SIG-M5 (cell line): ENCODE measurements at regions not wholly inside any gene's neighbourhood (a gene's known extent, or its start where the extent isn't known, plus 50 kb on each side); places are given as distances from the start of the nearest gene placed in this dataset.
"Not testable (repeated sequence)": the region's sequence is repeated elsewhere in the genome, so short reads cannot be mapped to it uniquely, and the experiment has no call there.

Experiments used
- DNase-seq: peaks from one replicate; lab custom pipeline; 2025; lab: John Stamatoyannopoulos, UW

DNA sequence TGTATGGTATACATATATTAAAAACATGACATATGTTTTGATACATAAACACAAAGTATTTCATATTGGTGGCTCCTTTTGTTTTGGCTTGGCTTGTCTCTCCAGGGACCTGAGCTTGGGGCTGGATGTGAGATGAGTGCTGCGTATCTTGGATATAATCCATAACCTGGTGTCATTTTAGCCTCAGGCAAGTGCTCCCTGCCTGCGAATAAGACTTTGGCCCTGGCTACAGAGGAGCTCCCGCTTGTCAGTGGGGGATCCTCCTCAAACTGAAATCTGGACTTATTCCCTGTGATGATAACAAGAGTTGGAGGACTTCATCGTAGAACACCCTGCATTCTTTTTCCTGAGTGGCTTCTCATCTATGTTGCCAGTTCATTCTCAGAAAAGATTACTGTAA lies 341.7 kb upstream of the CLINT1 start:
- DNase-seq, result no peak

GRCh38 chr5:158198636-158199035 lies 339.7 kb upstream of the CLINT1 start:
- DNase-seq, result no peak

- DNase-seq, result no peak
Observed at GRCh38 chr5:158195416-158196210, 336.7 kb upstream of the CLINT1 start.

DNA sequence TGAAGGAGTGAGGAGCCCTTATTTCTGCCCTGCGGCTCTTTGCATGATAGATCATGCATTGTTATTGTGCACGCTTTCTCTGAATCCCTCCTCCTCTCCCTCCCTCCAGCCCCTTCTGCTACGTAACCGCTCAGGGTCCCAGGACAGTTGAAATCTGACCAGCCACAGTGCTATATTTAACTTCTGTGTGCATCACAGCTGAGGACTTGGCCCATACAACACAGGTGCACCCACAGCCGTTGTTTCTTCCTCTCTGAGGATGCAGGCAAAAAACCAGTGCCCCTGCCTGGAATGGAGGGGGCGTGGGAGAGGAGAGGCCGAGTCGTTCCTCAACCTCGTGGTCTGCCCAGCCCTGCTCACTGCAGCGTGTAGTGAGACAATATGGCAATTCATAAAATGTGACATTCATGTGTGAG lies 335.6 kb upstream of the CLINT1 start:
- no peak for DNase-seq

GRCh38 chr5:158193395-158193794 lies 334.4 kb upstream of the CLINT1 start:
- DNase-seq, result not testable (repeated sequence)

DNA sequence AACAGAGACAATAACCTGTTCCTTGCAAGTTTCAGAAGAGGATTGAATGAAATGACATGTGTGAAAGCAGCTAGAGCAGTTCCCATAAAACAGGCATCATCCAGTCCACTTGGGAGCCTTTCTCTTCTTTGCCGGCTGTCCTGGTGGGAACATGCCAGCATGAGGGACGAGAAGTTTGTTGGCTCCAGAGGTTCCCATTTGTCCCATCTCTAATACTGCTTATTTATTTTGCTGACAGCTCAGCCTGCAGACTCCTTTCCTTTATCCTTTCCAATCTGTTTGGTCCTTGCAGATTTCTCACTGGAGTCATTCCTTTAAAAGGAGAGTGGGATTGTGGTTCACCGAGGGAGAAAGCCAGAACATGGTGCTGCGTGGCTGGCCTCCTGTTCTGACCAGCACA lies 321.5 kb upstream of the CLINT1 start:
- no peak for DNase-seq

GRCh38 chr5:158179271-158179670 lies 320.3 kb upstream of the CLINT1 start:
- no peak for DNase-seq

DNA sequence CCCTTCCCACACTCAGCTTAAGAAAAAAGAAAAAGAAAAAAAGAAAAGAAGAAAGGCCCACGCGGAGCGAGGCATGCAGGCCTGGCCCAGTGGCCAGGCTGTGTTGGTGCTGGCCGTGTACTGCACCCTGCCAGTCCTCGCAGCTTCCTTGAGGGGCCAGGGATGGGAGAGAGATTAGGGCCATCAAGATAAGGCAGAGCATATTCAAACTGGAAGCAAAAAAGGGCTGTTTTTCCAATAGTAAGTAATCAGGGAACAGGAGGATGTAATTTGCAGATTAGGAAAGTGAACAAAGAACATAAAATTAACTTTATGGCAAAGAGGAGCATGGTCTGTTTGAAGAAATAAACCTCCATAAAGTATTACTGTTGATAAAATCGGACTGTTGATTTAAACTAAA lies 319.6 kb upstream of the CLINT1 start:
- DNase-seq, result no peak

GRCh38 chr5:158177146-158177545 lies 318.2 kb upstream of the CLINT1 start:
- no peak for DNase-seq

GRCh38 chr5:158175934-158176481 lies 317.1 kb upstream of the CLINT1 start:
- no peak for DNase-seq

DNA sequence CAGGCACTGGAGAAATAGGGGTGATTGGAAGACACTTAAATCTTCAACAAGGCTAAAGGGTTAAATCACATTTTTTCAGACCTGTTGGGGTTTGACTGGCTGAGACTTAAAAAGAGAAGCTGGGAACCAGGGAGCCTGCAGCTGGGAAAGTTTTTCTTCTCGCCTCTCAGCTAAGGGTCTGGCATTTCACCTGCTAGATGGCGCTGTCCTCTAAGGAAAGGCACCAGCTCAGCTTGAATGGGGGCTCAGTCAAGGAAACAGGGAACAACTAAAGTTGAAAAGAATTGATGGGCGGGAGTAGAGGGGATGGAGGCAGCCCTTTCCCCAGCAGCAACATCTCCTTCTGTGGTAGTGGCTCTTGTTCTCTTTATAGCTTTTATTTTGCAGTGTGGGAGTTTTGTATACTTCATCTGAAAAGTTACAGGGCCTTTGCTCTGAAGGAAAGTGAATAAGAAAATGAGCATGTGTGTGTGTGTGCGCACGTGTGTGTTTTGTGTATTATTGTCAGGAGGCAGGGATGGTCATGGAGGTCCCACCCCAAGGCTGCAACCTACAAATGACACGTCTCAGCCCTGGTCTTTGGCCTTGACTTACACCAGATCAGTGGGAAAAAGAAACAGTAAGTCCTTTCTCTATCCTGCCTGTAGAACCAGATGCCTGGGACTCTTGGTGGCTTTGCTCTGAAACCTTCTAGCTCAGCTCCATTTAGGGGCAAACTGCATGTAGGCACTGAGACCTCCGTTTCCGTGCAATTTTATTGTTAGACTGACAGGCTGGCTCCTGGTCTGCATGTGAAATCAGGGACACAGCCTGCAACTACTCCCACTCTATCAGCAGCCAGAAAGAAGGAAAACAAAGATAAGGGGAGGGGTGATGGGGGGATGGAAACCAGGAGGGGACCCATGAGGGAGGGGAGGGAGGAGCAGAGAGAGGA lies 316.2 kb upstream of the CLINT1 start:
- no peak for DNase-seq

DNA sequence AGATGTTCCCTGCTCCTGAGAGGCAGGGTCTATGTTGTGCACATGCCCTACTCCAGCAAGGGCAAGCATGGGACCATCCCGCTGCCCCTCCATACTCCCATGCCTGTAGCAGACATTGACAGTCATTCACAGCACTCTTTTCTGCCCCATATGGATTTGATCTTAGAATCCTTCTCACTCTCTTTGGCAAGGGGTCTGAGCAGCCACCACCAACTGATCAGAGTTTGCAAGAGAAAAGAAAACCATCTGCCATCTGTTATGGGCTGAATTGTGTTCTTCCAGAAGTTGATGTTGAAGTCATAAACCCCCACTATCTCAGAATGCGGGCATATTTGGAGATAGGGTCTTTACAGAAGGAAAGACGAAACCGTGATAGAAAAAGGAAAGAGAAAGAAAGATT lies 315.1 kb upstream of the CLINT1 start:
- no peak for DNase-seq

DNA sequence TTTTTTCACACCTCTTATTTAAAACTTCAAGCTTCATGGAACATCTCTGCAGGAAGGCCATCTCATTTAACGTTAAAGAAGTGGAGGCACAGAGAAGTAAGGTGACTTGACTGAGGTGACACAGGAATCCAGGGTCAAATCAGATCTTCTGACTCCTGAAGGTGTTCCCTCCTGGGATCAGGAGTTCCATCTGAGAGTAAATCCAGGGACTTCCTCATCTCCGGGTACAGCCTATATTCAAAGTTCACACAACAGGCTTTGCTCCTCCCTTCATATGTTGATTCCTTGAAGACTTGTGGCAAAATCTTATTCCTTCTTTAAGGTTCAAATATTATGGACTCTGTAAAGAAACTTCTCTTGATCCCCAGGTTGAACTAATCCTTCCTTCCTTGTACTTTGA lies 313.1 kb upstream of the CLINT1 start:
- no peak for DNase-seq

GRCh38 chr5:158170534-158170933 lies 311.6 kb upstream of the CLINT1 start:
- no peak for DNase-seq

DNA sequence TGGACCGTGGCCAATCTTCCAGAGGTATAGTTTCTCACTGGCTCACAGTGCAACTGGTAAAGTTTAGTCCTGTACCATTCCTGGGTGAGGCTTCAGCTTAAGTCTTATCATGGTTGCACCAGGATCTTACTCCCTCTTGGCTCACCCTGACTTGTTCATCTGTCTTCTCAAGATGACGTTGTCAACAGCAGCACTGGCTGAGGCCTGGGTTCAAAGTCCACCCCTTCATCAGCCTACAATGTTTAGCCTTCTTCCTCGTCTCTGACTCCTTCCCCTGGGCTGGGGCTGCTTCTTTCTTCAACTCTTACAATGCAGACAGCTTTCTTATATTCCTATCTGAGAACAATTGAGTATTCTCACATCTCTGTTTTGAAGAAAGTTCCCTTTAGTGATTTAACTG lies 311.1 kb upstream of the CLINT1 start:
- DNase-seq, result no peak

DNA sequence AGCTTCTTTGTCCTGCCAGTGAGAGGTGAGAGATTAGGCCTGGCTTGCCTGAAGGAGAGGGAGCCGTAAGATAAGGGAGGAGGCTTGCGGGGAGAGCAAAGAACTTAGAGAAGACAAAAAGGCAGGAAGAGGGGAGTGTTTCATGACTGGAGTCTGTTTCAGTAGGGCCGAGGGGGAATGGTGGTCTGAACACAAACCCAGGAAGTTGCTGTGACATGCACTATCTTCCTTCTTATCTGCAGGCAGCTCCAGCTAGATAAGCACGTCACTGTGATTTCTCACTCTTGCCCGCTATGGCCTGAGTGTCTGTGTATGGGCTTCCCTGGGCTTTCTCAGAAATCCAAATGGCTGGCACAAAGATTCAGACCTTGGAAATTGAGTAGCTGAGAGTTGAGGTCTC lies 307.5 kb upstream of the CLINT1 start:
- no peak for DNase-seq

GRCh38 chr5:158165647-158166046 lies 306.7 kb upstream of the CLINT1 start:
- DNase-seq, result no peak

DNA sequence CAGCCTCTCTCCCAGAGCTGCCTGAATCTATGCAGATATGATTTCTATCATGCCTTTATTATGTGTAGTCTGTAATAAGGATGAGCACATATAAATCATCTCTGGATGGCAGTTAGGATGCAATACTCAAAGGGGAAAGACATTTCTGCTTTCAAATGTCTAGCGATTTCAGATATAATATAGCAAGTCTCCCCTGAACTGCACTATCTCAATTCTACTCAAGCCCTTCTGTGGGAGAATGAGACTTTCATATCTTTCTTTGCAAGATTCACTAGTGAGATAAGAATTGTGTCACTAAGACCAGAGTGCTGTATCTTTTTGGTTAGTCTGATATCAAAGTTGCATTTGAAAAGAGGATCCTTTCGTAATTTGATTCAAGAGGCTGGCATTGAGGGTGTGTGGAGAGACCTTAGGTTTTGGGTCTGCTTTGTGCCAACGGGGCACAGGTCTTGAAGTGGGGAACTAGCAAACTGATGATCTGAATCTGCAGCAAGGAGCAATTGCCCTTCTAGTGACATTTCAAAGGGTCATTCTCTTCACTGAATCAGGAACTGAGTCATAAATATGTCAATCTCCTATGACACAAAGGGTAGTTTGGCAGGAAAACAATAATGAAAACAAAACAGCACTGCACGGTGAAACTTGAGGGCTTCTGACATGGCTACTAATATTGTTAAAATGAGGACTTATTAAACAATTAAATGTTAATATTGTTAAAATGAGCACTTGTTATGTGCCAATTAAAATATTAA lies 305.5 kb upstream of the CLINT1 start:
- DNase-seq, result no peak

GRCh38 chr5:158163451-158164295 lies 304.7 kb upstream of the CLINT1 start:
- no peak for DNase-seq

- DNase-seq, result no peak
Observed at GRCh38 chr5:158162479-158163034, 303.6 kb upstream of the CLINT1 start.

- no peak for DNase-seq
Observed at GRCh38 chr5:158162026-158162425, 303.1 kb upstream of the CLINT1 start.
